ENCODE measurements at regions not wholly inside any gene's neighbourhood (a gene's known extent, or its start where the extent isn't known, plus 50 kb on each side); places are given as distances from the start of the nearest gene placed in this dataset.

DNA sequence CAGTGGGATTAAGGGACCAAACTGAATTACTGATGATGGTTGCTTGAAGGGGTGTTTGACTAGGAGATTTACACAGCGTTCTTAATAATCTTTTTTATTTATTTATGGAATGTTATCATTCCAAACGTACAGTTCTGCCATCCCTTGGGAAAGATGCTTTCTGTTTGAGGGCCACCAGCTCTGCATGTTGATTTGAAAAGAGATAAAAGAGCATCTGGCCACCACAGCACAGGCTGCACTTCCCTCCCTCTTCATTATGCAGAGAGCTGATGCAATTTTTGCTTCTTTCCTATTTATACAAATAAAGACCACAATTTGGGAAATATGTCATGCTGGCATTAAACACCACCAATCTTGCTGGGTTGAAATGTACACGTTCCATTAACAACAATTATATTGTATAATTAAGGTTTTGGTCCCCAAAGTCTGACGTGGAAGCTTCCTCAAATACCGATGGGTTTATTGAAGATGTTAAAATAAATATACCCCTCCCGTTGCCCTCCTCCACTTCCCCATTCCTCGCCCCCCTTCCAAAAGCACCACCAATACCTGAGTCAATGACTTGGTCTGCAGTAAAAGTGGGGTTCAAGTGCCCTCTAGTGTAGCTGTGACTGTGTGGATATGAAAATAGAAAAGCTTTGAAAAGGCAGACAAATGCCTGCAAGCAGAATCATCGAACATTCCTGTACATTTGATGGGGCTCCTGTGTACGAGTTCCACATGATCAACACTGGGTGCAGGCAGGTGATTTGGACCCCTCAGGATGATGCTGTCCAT lies 211.9 kb downstream of the HRH4 start:
- DNase-seq (ENCODE audit: low spot score) = no peak

DNA sequence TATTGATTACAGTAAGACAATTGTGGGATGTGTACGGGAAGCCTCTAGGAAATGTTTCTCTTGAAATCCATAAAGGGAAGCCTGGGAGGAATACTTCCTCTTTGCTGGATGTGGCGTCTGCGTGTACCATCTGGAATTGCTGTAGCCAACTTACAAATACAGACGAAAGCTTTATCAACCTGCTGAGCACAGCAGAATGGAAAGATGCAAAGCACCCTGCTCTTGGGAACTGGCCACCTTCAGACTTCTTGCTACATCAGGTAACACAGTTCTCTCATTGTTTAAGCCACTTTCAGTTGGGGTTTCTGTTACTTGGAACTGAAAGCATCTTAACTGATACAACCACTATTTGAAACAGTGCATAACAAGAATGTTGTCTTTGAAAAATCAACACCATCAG lies 213.8 kb downstream of the HRH4 start:
- no peak for DNase-seq (ENCODE audit: low spot score)

DNA sequence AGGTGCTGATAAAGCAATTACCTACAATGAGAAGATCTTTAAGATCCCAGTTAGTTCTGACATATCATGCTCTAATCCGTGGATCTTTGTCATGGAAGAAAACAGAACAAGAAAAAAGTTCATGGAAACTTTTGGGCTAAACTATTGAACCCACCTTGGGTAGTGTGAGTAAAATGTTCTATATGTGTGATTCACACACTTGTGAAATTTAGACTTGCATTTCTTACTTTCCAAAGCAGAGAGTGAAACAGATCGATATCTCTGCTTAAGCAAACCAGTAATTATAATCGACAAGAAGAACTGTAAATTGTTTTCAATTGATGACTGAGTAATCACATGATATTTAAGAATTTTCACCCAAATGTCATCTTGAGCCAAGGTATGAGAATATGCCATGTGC lies 214.2 kb downstream of the HRH4 start:
- no peak for DNase-seq (ENCODE audit: low spot score)

DNA sequence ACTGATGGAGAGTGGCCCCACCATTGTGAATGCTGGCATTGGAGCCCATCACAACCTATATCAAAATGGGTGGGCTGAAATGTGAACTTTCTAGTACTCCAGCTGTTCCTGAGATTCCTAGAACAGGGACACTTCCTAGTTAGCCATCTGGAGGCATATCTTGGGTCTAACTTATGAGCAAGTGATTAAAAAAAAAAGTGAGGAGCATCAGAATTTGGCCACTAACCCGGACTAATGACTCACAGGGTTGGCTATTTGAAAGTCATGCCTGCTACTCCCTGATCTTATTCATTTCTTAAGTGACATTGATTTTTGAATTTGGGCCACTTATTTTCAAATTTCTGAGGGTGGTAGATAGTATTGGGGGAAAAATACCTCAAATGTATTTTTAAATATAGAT lies 216.6 kb downstream of the HRH4 start:
- DNase-seq (ENCODE audit: low spot score) = peak; percentile 21

DNA sequence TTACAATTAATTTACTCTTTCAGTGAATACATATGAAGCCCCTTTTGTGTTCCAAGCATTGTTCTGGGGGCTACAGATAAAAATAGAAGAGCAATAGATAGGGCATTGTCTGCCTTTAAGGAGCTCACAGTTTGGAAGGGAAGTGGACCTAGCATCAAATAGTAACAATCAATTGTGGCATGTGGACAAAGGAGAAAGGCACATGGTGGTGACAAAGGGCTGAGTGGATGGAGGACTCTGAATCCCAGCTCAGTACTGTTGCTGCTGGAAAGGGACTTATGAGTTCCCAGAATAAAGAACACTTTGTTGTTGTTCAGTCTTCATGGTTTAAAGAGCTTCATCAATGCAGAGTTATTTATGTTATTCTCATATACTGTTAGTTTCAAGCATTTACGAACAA lies 217.7 kb downstream of the HRH4 start:
- DNase-seq (ENCODE audit: low spot score) = no peak

DNA sequence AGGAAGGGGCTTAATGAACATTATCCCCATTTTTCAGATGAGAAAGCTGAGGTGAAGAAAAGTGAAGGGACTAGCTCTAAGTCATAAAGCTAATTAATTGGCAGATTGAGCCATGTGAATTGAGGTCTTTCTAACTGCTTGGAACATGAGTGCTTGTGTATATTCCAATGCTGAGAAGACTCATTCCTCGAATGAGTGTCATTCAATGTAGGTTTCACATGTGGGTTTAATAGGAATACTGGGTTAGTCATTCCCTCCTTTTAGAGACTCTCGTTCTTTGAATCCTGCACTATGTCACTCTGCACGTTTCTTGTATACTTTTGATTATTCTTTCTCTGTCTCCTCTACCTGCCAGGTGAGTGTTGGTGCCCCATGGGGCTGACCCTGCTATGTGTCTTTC lies 218.2 kb downstream of the HRH4 start:
- DNase-seq (ENCODE audit: low spot score) = no peak

DNA sequence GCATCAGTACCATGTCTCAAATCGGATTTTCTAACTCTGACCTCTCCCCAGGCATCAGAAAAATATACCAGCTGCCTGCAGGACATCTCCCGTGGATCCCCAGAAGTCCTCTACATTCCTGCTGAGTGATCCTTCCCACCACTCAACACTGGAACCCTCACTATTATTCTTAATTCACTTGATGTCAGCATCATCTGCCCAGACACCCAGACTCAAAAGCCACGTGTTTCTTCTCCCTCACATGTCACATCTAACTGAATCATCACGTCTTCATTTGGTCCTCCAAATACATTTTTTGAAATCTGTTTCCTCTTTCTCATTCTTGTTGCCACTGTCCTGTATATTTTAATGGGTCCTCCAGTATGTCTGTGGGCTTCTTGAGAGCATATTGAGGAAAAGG lies 218.6 kb downstream of the HRH4 start:
- DNase-seq (ENCODE audit: low spot score) = no peak

DNA sequence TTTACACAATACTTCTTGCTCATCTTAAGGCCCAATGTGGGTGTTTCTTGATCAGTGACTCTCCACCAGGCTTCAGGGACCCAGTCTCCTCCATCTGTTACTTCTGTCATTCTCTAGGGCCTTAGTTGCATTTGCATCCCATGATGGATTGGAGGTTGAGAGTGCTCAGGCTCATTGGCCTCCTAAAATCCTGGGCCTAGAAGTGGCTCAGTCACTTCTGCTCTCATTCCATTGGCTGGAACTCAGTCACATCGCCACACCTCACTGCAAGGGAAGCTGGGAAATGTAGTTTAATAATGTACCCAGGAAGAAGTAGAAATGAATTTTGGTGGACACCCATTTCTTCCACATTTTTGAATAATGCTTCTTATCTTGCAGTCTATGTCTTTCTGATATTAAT lies 223.5 kb downstream of the HRH4 start:
- DNase-seq (ENCODE audit: low spot score) = peak; percentile 5

DNA sequence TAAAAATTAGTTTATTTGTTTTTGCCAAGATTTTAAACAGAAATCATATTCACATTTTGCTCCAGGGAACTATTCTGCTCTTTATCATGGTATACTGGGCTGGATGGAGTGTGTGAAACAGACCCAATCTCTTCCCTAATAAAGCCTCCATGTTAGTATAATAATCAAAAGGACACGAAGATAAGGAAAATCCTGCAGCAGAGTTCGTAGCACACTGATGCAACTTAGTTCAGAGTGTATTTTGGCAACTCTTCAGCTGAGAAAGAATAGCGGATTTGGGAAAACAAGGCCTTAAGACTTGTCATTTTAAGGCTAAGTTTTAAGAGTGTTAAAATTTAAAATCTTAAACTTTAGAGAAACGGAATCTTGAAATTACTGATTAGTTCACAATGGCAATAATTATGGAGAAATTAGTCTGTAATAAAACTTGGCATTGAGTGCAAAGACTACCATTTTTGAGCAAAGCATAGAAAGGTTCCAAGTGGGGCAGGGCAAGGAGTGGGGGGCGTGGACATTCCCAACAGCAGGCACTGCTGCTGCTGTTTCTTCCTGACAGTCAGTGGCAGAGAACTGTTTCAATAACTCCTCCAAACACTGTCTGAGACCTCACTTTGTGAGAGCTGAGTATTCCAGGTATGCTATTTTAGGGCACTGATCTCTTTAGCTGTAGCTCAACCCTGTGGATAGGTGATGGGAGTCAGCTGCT lies 225.0 kb downstream of the HRH4 start:
- no peak for DNase-seq (ENCODE audit: low spot score)

DNA sequence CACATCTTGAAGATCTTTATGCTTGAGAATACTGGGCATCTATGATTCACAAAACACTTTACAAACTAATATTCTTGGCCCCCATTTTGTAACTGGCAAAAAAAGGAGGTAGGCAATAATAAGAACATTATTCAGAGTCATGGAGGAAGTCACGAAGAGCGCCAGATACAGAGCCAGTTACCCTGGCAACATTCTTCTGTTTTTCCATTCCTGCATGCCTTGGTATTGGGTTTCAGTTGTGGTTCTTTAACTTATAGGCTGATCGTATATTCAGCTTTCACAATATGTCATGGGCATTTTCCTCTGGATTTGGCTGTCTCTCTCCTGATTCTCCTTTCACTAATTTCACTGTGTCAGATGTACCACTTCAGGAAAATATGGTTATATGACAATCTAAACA lies 234.7 kb downstream of the HRH4 start:
- no peak for DNase-seq (ENCODE audit: low spot score)

DNA sequence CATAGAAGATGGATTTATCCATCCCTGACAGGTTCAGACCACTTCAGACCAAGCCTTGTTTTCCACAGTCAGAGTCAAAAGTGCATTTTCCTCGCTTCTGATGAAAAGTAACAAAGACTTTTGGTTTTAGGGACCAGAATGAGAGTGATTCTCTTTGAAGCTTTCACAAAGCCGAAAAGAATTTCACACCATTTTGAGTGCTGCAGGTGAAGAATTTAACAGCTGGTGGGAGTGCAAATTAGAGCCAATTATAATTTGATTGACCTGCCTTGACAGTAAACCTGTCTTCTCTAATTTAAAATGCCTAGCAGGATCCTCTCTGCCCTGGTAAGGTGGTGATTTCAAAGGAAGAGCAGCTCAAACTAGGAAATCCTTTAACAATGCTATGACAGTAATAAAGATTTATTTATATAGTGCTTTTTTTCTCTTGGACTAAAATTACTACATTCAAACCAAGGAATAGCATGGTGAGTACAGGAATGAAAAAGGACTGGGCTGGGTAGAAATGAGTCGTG lies 241.6 kb downstream of the HRH4 start:
- DNase-seq (ENCODE audit: low spot score) = no peak

DNA sequence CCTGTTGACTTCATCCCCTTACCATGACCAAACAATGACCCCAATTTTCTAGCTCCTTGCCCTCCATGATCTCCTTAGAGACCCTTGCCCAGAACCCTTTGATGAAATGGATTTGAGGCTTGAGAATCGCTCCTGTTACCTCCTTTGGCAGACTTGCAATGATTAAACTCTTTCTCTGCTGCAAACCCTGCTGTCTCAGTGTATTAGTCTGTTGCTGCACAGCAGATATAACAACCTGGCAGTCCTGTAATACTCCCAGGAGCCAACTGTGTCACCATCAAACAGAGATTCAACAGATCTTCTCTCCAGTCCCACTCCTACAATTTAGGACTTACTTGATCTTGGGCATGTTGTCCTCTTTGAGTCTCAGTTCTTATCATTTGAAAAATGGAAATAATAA lies 242.9 kb downstream of the HRH4 start:
- no peak for DNase-seq (ENCODE audit: low spot score)

DNA sequence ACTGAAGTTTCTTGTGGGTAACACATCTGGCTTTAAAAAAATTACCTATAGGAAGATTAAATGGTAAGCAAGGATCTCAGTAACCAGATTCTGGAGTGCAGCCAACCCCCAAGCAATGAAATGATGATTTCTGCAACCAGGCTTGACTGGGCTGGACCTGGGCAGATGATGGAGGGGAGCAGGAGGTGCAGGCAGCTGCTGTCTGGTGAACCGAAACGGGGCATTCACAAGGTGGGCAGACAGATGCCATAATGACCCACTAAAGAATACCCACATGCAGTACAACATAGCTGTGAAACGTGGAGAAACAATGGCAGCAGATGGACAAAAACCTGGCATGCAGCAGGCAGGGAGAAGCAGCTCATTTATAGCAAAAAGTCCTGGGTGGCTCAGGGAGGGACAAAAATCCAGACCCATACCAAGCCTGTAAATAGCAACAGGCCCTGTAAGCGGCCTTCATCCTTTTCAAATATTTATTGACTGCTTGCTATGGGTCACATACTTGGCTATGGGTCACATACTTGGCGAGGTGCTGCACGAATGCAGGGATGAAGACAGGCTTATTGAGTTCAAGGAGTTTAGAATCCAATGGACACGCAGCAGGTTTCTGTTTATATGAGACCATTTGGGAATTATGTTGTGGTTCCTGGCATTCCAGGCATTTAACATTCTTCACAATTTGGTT lies 244.7 kb downstream of the HRH4 start:
- no peak for DNase-seq (ENCODE audit: low spot score)

DNA sequence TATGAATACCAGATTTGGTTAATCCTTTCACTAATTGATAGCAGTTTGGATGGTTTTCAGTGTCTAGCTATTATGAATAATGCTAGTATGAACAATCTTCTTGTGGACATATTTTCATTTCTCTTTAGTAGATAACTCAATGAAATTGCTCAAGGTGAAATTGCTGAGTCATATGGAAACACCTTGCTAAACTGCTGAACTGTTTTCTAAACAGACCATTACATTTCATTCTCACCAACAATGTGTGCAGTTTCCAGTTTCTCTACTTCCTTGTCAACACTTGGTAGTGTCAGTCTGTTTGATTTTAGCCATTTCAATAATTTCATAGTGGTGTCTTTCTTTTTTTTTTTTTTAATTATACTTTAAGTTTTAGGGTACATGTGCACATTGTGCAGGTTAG lies 250.0 kb downstream of the HRH4 start:
- DNase-seq (ENCODE audit: low spot score) = no peak

DNA sequence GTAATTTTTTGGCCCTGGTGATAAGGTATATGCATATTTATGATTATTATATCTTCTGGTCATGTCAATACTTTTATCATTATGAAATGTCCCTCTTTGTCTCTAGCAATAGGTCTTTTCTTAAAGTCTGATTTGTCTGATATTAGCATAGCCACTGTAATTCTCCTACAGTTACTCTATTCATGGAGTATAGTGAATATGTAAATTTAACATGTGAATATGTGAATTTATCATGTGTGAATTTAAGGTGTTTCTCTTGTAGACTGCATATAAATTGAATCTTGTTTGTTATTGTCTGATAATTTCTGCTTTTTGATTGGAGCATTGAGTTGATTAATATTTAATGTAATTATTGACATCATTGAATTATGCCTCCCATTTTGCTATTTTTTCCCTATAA lies 259.4 kb downstream of the HRH4 start:
- no peak for DNase-seq (ENCODE audit: low spot score)

DNA sequence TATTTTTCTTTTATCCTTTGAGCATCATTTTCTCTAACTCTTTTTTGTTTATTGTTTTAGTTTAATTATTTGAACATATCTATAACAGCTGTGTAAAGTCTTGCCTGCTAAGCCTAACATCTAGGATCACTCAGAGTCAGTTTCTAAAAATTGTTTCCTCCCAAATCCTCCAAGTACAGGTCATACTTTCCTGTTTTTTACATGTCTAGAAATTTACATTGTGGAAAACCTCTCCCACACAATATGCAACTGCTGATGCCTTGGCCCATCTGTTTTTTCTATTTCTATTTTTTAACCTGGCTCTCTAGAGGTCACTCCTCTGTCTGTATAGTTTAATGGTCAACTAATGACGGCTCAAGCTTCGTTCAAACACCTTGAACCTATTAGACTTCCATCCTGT lies 261.0 kb downstream of the HRH4 start:
- DNase-seq (ENCODE audit: low spot score) = no peak

DNA sequence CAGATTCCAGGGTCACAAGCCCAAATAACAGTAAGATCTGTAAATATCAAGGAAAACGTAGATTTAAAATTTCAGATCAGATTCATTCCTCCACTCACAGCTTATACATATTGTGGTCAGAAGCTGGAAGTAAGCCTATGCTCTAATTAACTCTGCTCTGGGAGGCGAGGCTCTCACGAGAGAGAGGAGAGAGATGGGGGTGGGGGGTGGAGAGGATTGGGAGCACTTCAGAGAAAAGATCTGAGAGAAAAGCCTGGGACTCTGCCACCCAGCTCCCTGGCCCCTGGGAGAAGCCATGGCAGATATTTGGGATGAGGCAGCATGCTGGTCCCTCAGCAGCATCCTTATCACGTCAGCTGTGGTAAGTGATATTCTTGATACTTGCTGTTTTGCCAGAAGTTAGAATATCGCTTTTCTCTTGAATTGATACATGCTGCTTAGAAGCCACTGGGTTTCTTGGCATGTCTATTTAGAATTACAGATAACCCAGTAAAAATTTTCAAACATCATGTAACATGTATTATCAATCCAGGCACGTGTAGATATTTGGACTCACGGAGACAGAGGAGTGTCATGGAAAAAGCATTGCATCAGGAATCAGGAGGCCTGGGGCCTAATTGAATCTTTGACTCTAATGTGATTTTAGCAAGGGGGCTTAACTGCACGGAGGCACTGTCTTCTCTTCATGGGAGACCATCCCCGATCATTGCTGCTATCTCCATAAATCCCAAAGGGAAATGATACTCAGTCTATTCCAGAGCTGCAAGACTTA lies 265.4 kb downstream of the HRH4 start:
- no peak for DNase-seq (ENCODE audit: low spot score)

DNA sequence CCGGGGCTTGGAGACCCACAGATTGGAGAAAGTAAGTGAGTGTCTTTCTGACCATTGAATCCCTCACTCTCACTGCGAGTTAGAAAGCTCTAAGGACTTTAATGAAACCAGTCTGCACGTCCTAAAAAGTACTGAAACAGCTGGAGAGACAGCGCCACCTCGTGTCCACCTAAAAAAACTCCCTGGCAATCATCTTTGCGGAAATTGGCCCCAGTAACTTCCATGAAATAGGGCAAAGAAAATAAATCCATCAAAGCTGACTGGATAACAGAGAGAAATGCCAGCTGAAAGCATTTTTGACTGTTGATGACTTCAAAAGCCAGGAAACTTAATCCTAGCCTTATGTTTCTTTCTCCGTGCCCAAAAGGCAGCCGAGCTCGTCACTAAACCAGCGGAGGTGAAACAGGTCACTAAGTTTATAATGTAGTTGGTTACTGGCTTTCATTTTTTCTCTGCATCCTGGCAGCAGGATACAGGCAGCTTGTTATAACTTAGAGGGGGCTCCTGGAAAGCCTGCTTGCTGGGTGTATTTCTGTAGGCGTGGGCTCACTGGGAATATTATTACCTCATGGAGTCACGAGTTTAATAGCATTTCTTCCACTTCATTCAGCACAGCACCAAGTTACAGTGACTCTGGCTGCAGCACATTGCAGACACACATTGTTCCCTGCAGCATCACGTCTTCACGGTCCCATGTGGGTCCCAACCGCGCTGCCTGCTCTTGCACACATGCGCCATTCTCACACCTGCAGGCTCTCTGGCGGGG lies 266.5 kb downstream of the HRH4 start:
- DNase-seq (ENCODE audit: low spot score) = peak; percentile 82

DNA sequence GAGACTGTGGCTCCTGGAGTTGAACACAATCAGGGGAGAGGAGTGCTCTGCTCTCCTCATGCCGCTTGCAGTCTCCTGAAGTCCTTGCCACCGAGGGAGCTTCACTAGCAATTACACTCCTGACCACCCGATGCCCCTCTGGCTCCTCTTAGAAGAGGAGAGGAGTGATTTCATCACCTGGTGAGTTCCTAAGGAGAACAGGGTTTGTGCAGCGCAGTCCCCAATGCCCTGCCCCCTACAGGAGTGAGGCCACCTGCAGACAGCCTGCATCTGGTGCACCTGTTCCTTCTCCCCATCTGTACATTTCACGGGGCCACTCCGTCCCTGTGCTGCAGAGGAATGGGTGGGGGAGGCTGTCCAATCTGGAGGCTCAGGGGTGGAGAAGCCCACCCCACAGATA lies 267.2 kb downstream of the HRH4 start:
- no peak for DNase-seq (ENCODE audit: low spot score)

DNA sequence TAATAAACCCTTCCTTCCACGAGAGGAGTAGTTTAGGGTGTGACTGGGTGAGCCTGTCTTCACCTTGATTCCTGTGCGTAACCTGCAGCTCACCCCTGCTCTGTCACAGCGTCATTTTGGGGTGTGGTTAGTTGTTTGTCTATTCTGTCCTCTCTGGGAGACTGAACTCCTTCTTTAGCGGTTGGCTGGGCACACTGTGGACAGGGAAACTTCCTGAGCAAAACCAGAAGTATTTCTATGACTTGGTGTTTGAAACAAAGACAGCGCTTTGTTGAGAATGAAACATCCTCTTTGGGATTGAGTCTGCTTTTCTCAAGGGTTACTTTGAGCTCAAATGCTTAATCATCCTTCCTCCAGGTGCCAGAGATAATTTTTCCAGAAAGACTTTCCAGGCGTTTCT lies 270.7 kb downstream of the HRH4 start:
- DNase-seq (ENCODE audit: low spot score) = no peak

DNA sequence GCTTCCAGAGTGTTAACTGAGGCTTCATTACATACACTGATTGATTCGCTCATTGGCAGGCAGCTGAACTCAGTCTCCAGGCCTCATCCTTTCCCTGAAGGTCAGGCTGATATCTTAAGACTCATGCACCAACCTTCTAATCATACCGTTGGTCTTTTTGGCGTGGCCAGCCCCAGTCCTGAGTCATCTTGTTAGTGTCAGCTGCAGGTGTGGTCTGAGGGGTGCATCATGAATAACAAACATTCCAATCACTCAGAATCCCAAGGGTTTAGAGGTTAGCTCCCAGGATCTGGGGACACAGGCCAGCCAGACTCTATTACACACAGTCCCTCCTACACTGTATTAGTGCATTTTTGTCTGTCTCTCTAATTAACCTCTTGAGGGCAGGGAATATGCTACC lies 271.5 kb downstream of the HRH4 start:
- peak; percentile 18 for DNase-seq (ENCODE audit: low spot score)

DNA sequence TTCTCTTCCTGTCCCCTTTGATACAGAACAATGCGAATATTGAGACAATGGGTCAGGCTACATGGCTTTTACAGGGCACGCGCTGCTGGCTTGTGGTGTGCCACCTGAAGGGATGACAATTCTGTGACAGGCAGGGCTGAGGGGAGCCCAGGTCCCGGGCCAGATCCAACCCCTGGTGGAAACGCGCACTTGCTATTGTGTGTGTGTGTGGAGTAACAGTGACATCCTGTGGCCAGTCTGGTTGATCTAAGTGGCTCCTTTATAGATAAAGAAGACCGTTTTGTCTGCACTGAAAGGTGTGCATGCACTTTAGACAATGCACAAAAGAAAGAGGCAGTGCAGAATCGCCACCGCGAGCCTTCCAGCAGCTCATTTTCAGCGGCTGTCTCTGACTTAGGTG lies 273.6 kb downstream of the HRH4 start:
- DNase-seq (ENCODE audit: low spot score) = peak; percentile 34

Data from RKO (cell line).